ENCODE measurements at regions not wholly inside any gene's neighbourhood (a gene's known extent, or its start where the extent isn't known, plus 50 kb on each side); places are given as distances from the start of the nearest gene placed in this dataset.

DNA sequence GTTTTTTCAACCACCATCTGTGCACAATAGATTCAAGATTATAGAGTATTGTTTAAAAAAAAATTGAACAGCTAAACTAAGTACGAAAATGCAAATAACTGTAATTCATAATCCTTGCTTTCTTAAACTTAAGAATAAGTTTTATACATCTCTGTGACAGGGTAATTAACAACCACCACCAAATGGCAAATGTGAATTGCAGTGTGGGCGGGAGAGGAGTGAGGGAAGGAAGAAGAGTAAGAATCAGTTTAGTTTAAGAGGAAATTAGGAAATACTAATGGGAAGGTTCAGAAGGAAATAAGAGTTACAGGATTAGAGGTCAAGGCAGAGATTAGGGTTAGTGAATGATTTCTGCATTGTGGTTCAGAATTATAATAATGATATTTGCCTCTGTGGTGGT is 430.9 kb downstream of the SPRY1 start:
- TF ChIP-seq GATA3 (IDR thresholded peaks at IDR 0.05; ENCODE audit: low read depth, low read length) = no peak
- TF ChIP-seq GATA2 (IDR thresholded peaks at IDR 0.05; ENCODE audit: low read depth, low read length) = no peak

All from SH-SY5Y (cell line).